KMS-11 (cell line): ENCODE measurements at regions not wholly inside any gene's neighbourhood (a gene's known extent, or its start where the extent isn't known, plus 50 kb on each side); places are given as distances from the start of the nearest gene placed in this dataset.

ENCODE experiments used
- H2AFZ ChIP-seq: fragments of 200-600 bp; sonication (generic); 2 replicates; pipeline ENCODE4 v1.6.1; 2016; ENCODE audit warnings: antibody characterized with exemption, mixed run types, low read depth
- H3K27ac ChIP-seq: fragments of 200-600 bp; sonication (generic); 2 replicates; pipeline ENCODE4 v1.6.1; 2016; ENCODE audit warnings: mild to moderate bottlenecking, mixed run types
- H3K27me3 ChIP-seq: fragments of 200-600 bp; sonication (generic); 2 replicates; pipeline ENCODE4 v1.6.1; 2017; ENCODE audit warnings: mild to moderate bottlenecking, low read depth, mixed run types, moderate library complexity; ENCODE audit not compliant: insufficient read depth
- H3K36me3 ChIP-seq: fragments of 200-600 bp; sonication (generic); 2 replicates; pipeline ENCODE4 v1.6.1; 2017; ENCODE audit warnings: mild to moderate bottlenecking, mixed run types; ENCODE audit not compliant: insufficient read depth
- H3K4me1 ChIP-seq: fragments of 200-600 bp; sonication (generic); 2 replicates; pipeline ENCODE4 v1.6.1; 2016; ENCODE audit warnings: mild to moderate bottlenecking, low read depth, mixed run types; ENCODE audit not compliant: poor library complexity, severe bottlenecking
- H3K4me2 ChIP-seq: fragments of 200-600 bp; sonication (generic); 2 replicates; pipeline ENCODE4 v1.7.0; 2016; ENCODE audit warnings: mild to moderate bottlenecking, mixed run types
- H3K4me3 ChIP-seq: fragments of 200-600 bp; sonication (generic); IDR thresholded peaks from 2 replicates; pipeline ENCODE4 v1.6.1; 2017; ENCODE audit warnings: low read depth, low read length, mixed read lengths; ENCODE audit not compliant: insufficient read depth
- H3K79me2 ChIP-seq: fragments of 200-600 bp; sonication (generic); 2 replicates; pipeline ENCODE4 v1.6.1; 2016; ENCODE audit warnings: low read depth, mixed run types; ENCODE audit not compliant: insufficient read depth
- H3K9ac ChIP-seq: fragments of 200-600 bp; sonication (generic); 2 replicates; pipeline ENCODE4 v1.6.1; 2016; ENCODE audit warnings: mild to moderate bottlenecking, mixed run types
- H4K20me1 ChIP-seq: fragments of 200-600 bp; sonication (generic); 2 replicates; pipeline ENCODE4 v1.6.1; 2016; ENCODE audit warnings: mild to moderate bottlenecking, mixed run types; ENCODE audit not compliant: insufficient read depth
- CTCF ChIP-seq: fragments of 200-600 bp; sonication (generic); conservative IDR thresholded peaks from 2 replicates; pipeline ENCODE4 v1.6.1; 2017; ENCODE audit warnings: low read depth, mild to moderate bottlenecking, antibody characterized with exemption, low read length, moderate library complexity, mixed read lengths

- TF ChIP-seq CTCF, result no peak
- H3K36me3 ChIP-seq, result no peaks in the 10 kb centered on the region
- no peaks in the 10 kb centered on the region for H3K79me2 ChIP-seq
- H3K27me3 ChIP-seq, result no peaks in the 10 kb centered on the region
- no peaks in the 10 kb centered on the region for H4K20me1 ChIP-seq
- H2AFZ ChIP-seq, result no peak overlapping the region
- no peak overlapping the region for H3K9ac ChIP-seq
- H3K4me1 ChIP-seq, result no peaks in the 10 kb centered on the region
- no peak overlapping the region for H3K27ac ChIP-seq
- no peak overlapping the region for H3K4me2 ChIP-seq
- no peak overlapping the region for H3K4me3 ChIP-seq
These were observed 702.7 kb downstream of the SOCS6 start for GRCh38 chr18:70991577-70991976.

GRCh38 chr18:70985948-70986347 is 697.1 kb downstream of the SOCS6 start:
- no peak overlapping the region for H3K27ac ChIP-seq
- H4K20me1 ChIP-seq, result no peaks in the 10 kb centered on the region
- no peaks in the 10 kb centered on the region for H3K36me3 ChIP-seq
- no peak overlapping the region for H2AFZ ChIP-seq
- no peaks in the 10 kb centered on the region for H3K27me3 ChIP-seq
- H3K79me2 ChIP-seq, result no peaks in the 10 kb centered on the region
- no peaks in the 10 kb centered on the region for H3K4me1 ChIP-seq
- no peak overlapping the region for H3K9ac ChIP-seq
- no peak overlapping the region for H3K4me3 ChIP-seq
- TF ChIP-seq CTCF, result no peak
- H3K4me2 ChIP-seq, result no peak overlapping the region

- H3K36me3 ChIP-seq, result no peaks in the 10 kb centered on the region
- H3K27ac ChIP-seq, result no peak overlapping the region
- H3K27me3 ChIP-seq, result no peaks in the 10 kb centered on the region
- no peak overlapping the region for H3K4me2 ChIP-seq
- H2AFZ ChIP-seq, result no peak overlapping the region
- H3K4me1 ChIP-seq, result no peaks in the 10 kb centered on the region
- no peaks in the 10 kb centered on the region for H4K20me1 ChIP-seq
- no peak overlapping the region for H3K9ac ChIP-seq
- TF ChIP-seq CTCF, result no peak
- H3K79me2 ChIP-seq, result no peaks in the 10 kb centered on the region
- no peak overlapping the region for H3K4me3 ChIP-seq
These were observed 693.4 kb downstream of the SOCS6 start for GRCh38 chr18:70982292-70982691.

- no peaks in the 10 kb centered on the region for H3K4me1 ChIP-seq
- H3K27ac ChIP-seq, result no peak overlapping the region
- no peak for TF ChIP-seq CTCF
- H3K4me2 ChIP-seq, result no peak overlapping the region
- no peaks in the 10 kb centered on the region for H3K27me3 ChIP-seq
- no peaks in the 10 kb centered on the region for H4K20me1 ChIP-seq
- no peak overlapping the region for H3K9ac ChIP-seq
- no peaks in the 10 kb centered on the region for H3K36me3 ChIP-seq
- no peak overlapping the region for H2AFZ ChIP-seq
- H3K4me3 ChIP-seq, result no peak overlapping the region
- no peaks in the 10 kb centered on the region for H3K79me2 ChIP-seq
These were observed 692.7 kb downstream of the SOCS6 start for GRCh38 chr18:70981400-70982140.
